HL-60 (cell line): ENCODE measurements at regions not wholly inside any gene's neighbourhood (a gene's known extent, or its start where the extent isn't known, plus 50 kb on each side); places are given as distances from the start of the nearest gene placed in this dataset.

Experiments
- DNase-seq, 2 experiments: peaks; one replicate each; pipeline ENCODE4 v3.0.0-alpha.2; 2010 to 2020; ENCODE audit warnings: low read depth in 1 of 2, low spot score in 1 of 2
- H3K27ac ChIP-seq: fragments of 250-450 bp; sonication (Bioruptor Pico); replicated peaks from 2 replicates; pipeline ENCODE4 v1.5.1; 2020; ENCODE audit warnings: mild to moderate bottlenecking, moderate library complexity
- H3K27me3 ChIP-seq: fragments of 250-450 bp; sonication (Bioruptor Pico); 2 replicates; pipeline ENCODE4 v1.5.1; 2021; ENCODE audit warnings: mild to moderate bottlenecking, moderate library complexity; ENCODE audit not compliant: insufficient read depth, poor library complexity, severe bottlenecking
- H3K4me3 ChIP-seq: replicated peaks from 2 replicates; pipeline ENCODE4 v1.5.1; 2011; ENCODE audit warnings: mild to moderate bottlenecking, control low read depth, low read length; ENCODE audit not compliant: insufficient read depth
- CTCF ChIP-seq: IDR thresholded peaks from one replicate; pipeline ENCODE4 v1.5.1; 2011; ENCODE audit warnings: low read length, control low read depth, inconsistent platforms; ENCODE audit not compliant: insufficient read depth
- GABPA ChIP-seq: IDR thresholded peaks from 2 replicates; pipeline ENCODE4 v1.6.1; 2012; ENCODE audit warnings: low read depth
- POLR2AphosphoS5 ChIP-seq: IDR thresholded peaks from 2 replicates; pipeline ENCODE4 v1.6.1; 2012; ENCODE audit warnings: low read depth
- SPI1 ChIP-seq: IDR thresholded peaks from 2 replicates; pipeline ENCODE4 v1.6.1; 2012; ENCODE audit warnings: low read depth, mild to moderate bottlenecking, borderline replicate concordance
- TF ChIP-seq, protein P1 (sequence below): IDR thresholded peaks from 2 replicates; pipeline ENCODE4 v1.6.1; 2012; ENCODE audit warnings: low read depth; ENCODE audit not compliant: insufficient replicate concordance

GRCh38 chr9:28648723-28649122 lies 1075.4 kb upstream of the C9orf72 start:
- Histone ChIP-seq H3K4me3 (no peak overlapping the region), H3K27ac (no peak overlapping the region), H3K27me3 (no peaks in the 10 kb centered on the region)
- no peak for DNase-seq
- TF ChIP-seq CTCF = no peak
- no peak for TF ChIP-seq SPI1
- TF ChIP-seq, protein P1, sequence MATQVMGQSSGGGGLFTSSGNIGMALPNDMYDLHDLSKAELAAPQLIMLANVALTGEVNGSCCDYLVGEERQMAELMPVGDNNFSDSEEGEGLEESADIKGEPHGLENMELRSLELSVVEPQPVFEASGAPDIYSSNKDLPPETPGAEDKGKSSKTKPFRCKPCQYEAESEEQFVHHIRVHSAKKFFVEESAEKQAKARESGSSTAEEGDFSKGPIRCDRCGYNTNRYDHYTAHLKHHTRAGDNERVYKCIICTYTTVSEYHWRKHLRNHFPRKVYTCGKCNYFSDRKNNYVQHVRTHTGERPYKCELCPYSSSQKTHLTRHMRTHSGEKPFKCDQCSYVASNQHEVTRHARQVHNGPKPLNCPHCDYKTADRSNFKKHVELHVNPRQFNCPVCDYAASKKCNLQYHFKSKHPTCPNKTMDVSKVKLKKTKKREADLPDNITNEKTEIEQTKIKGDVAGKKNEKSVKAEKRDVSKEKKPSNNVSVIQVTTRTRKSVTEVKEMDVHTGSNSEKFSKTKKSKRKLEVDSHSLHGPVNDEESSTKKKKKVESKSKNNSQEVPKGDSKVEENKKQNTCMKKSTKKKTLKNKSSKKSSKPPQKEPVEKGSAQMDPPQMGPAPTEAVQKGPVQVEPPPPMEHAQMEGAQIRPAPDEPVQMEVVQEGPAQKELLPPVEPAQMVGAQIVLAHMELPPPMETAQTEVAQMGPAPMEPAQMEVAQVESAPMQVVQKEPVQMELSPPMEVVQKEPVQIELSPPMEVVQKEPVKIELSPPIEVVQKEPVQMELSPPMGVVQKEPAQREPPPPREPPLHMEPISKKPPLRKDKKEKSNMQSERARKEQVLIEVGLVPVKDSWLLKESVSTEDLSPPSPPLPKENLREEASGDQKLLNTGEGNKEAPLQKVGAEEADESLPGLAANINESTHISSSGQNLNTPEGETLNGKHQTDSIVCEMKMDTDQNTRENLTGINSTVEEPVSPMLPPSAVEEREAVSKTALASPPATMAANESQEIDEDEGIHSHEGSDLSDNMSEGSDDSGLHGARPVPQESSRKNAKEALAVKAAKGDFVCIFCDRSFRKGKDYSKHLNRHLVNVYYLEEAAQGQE = no peak
- TF ChIP-seq GABPA = no peak
- no peak for TF ChIP-seq POLR2AphosphoS5

DNA sequence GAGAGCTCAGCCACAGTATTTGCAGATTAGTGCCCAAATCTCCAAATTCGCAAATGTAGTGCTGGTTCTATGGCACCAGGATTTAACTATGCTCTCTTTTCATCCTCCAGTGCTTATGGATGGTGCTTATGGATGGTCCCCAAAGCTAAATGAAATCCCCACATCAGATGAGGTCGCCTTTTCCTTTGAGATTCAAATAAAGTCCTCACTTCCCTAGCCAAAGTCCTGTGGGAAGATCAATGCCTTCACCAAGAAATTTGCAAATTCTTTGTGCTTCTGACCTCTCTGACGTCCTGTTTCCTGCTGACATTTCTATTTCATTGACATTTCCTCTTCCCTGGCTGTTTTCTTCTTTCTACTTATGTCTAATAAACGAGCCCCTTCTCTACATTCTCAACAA lies 1077.0 kb upstream of the C9orf72 start:
- TF ChIP-seq SPI1 (no peak), GABPA (no peak), CTCF (no peak), POLR2AphosphoS5 (no peak)
- TF ChIP-seq, protein P1 = no peak

GRCh38 chr9:28651050-28651722 lies 1077.9 kb upstream of the C9orf72 start:
- H3K27me3 ChIP-seq = no peaks in the 10 kb centered on the region
- H3K4me3 ChIP-seq = no peak overlapping the region
- no peak for DNase-seq
- H3K27ac ChIP-seq = no peak overlapping the region
- TF ChIP-seq GABPA = no peak
- no peak for TF ChIP-seq POLR2AphosphoS5

More for the DNA sequence above, 1077.0 kb upstream of the C9orf72 start:
- Histone ChIP-seq H3K27me3 (no peaks in the 10 kb centered on the region), H3K4me3 (no peak overlapping the region), H3K27ac (no peak overlapping the region)
- no peak for DNase-seq

- DNase-seq = no peak
- Histone ChIP-seq H3K4me3 (no peak overlapping the region), H3K27me3 (no peaks in the 10 kb centered on the region), H3K27ac (no peak overlapping the region)
- TF ChIP-seq GABPA (no peak), CTCF (no peak), POLR2AphosphoS5 (no peak), SPI1 (no peak)
- TF ChIP-seq, protein P1 = no peak
These were observed 1079.9 kb upstream of the C9orf72 start for GRCh38 chr9:28653216-28653615.
